SK-N-SH (cell line): ENCODE measurements at regions not wholly inside any gene's neighbourhood (a gene's known extent, or its start where the extent isn't known, plus 50 kb on each side); places are given as distances from the start of the nearest gene placed in this dataset.

Experiments used
- CTCF ChIA-PET: fragments of 300-600, 350-600 bp; formaldehyde crosslinking; extraction: SDS; loops from one replicate; lab custom pipeline; 2021; lab: Yijun Ruan, JAX
- POLR2A ChIA-PET: fragments of 350-600 bp; sonication (Branson Sonifier 250); formaldehyde crosslinking; extraction: SDS; loops from one replicate; lab custom pipeline; 2020; ENCODE audit warnings: antibody characterized with exemption, inconsistent platforms; lab: Yijun Ruan, JAX
- DNase-seq: peaks from one replicate; pipeline ENCODE4 v3.0.0; 2012
- H2AFZ ChIP-seq: fragments of 200-600 bp; sonication (generic); 2 replicates; pipeline ENCODE4 v1.8.1; 2016; ENCODE audit warnings: antibody characterized with exemption, mild to moderate bottlenecking, low read depth
- H3F3A ChIP-seq: fragments of 200-600 bp; sonication (generic); replicated peaks from 2 replicates; pipeline ENCODE3; 2016; ENCODE audit warnings: antibody characterized with exemption, mild to moderate bottlenecking; ENCODE audit not compliant: insufficient read depth
- H3K27ac ChIP-seq, 2 experiments: fragments of 200-500 bp in 1 of 2; fragments of 200-600 bp in 1 of 2; sonication (Bioruptor generic) in 1 of 2; sonication (generic), shearing (Covaris generic) in 1 of 2; 2 replicates each; pipeline versions ENCODE4 v1.5.1 to v1.6.1; 2014 to 2016; ENCODE audit warnings: low read depth in 2 of 2, inconsistent platforms in 1 of 2, low read length in 1 of 2, mild to moderate bottlenecking in 1 of 2, mixed read lengths in 1 of 2
- H3K27me3 ChIP-seq: fragments of 200-600 bp; sonication (generic), shearing (Covaris generic); 2 replicates; pipeline ENCODE4 v1.6.1; 2016; ENCODE audit warnings: mixed run types; ENCODE audit not compliant: insufficient read depth
- H3K36me3 ChIP-seq, 2 experiments: fragments of 200-500 bp in 1 of 2; fragments of 200-600 bp in 1 of 2; sonication (Bioruptor generic) in 1 of 2; sonication (generic) in 1 of 2; replicated peaks in 1 of 2; 2 replicates each; pipeline versions ENCODE3 to v1.5.1; 2014 to 2016; ENCODE audit warnings: low read length in 1 of 2, mild to moderate bottlenecking in 1 of 2; ENCODE audit not compliant: insufficient read depth in 2 of 2, control insufficient read depth in 1 of 2
- H3K4me1 ChIP-seq, 2 experiments: fragments of 200-500 bp in 1 of 2; fragments of 200-600 bp in 1 of 2; sonication (Bioruptor generic) in 1 of 2; sonication (generic), shearing (Covaris generic) in 1 of 2; 2 replicates each; pipeline versions ENCODE4 v1.5.1 to v1.6.1; 2014 to 2016; ENCODE audit warnings: low read depth in 1 of 2, low read length in 1 of 2, mixed run types in 1 of 2; ENCODE audit not compliant: insufficient read depth in 2 of 2, control insufficient read depth in 1 of 2
- H3K4me2 ChIP-seq: fragments of 200-600 bp; sonication (generic), shearing (Covaris generic); 2 replicates; pipeline ENCODE4 v1.6.1; 2017; ENCODE audit warnings: mixed run types
- H3K4me3 ChIP-seq, 2 experiments: fragments of 200-500 bp in 1 of 2; fragments of 200-600 bp in 1 of 2; sonication (Bioruptor generic) in 1 of 2; sonication (generic), shearing (Covaris generic) in 1 of 2; 2 replicates each; pipeline versions ENCODE4 v1.5.1 to v1.8.1; 2014 to 2016; ENCODE audit warnings: low read depth in 2 of 2, inconsistent platforms in 1 of 2, low read length in 1 of 2, mild to moderate bottlenecking in 1 of 2, mixed read lengths in 1 of 2, moderate library complexity in 1 of 2
- H3K79me2 ChIP-seq: fragments of 200-600 bp; sonication (generic); 2 replicates; pipeline ENCODE4 v1.8.1; 2017; ENCODE audit warnings: mild to moderate bottlenecking; ENCODE audit not compliant: insufficient read depth
- H3K9ac ChIP-seq: fragments of 200-600 bp; sonication (generic); 2 replicates; pipeline ENCODE4 v1.6.1; 2017; ENCODE audit warnings: mixed run types
- H3K9me2 ChIP-seq: fragments of 200-600 bp; sonication (generic); 2 replicates; pipeline ENCODE4 v1.6.1; 2017; ENCODE audit warnings: mixed run types
- H3K9me3 ChIP-seq: fragments of 200-600 bp; sonication (generic); 2 replicates; pipeline ENCODE4 v1.6.1; 2017; ENCODE audit warnings: mixed run types, mild to moderate bottlenecking, moderate library complexity
- H4K20me1 ChIP-seq: fragments of 200-600 bp; sonication (generic); 2 replicates; pipeline ENCODE4 v1.6.1; 2017; ENCODE audit warnings: mild to moderate bottlenecking, mixed run types; ENCODE audit not compliant: insufficient read depth
- CHD2 ChIP-seq: fragments of 150-350 bp; IDR thresholded peaks from 2 replicates; pipeline ENCODE4 v1.6.1; 2018; ENCODE audit warnings: low read length; ENCODE audit not compliant: partially characterized antibody
- EP300 ChIP-seq, 2 experiments: IDR thresholded peaks; 2 replicates each; pipeline versions ENCODE4 v1.4.0 to v1.6.1; 2012; ENCODE audit warnings: borderline replicate concordance in 1 of 2, low read depth in 1 of 2, low read length in 1 of 2
- FOSL2 ChIP-seq: IDR thresholded peaks from 2 replicates; pipeline ENCODE4 v1.4.0; 2012; ENCODE audit warnings: low read depth, mild to moderate bottlenecking, moderate library complexity, borderline replicate concordance
- GATA2 ChIP-seq: sonication (generic); formaldehyde crosslinking; IDR thresholded peaks from 2 replicates; pipeline ENCODE4 v1.5.0; 2020; ENCODE audit warnings: mild to moderate bottlenecking, missing genetic modification reagents
- JUND ChIP-seq: IDR thresholded peaks from 2 replicates; pipeline ENCODE4 v1.4.0; 2012
- MXI1 ChIP-seq: IDR thresholded peaks from 2 replicates; pipeline ENCODE4 v1.6.1; 2012; ENCODE audit warnings: mild to moderate bottlenecking, low read depth, low read length, improper control_type of control experiment
- PBX3 ChIP-seq: IDR thresholded peaks from 2 replicates; pipeline ENCODE4; 2012
- POLR2AphosphoS5 ChIP-seq: IDR thresholded peaks from 2 replicates; pipeline ENCODE4 v1.6.1; 2012; ENCODE audit warnings: low read depth, low read length
- RFX5 ChIP-seq: IDR thresholded peaks from 2 replicates; pipeline ENCODE4 v1.6.1; 2012; ENCODE audit warnings: mild to moderate bottlenecking, improper control_type of control experiment, low read length
- TAF1 ChIP-seq: IDR thresholded peaks from 2 replicates; pipeline ENCODE4 v1.6.1; 2012; ENCODE audit warnings: low read depth, mild to moderate bottlenecking, low read length, moderate library complexity, borderline replicate concordance
- USF1 ChIP-seq: IDR thresholded peaks from 2 replicates; pipeline ENCODE4 v1.4.0; 2012; ENCODE audit warnings: low read depth, borderline replicate concordance
- USF2 ChIP-seq: fragments of 150-350 bp; IDR thresholded peaks from 2 replicates; pipeline ENCODE4 v1.6.1; 2017; ENCODE audit warnings: antibody characterized with exemption, low read length, low read depth, borderline replicate concordance
- ZBTB33 ChIP-seq: IDR thresholded peaks from 2 replicates; pipeline ENCODE4 v1.4.0; 2012; ENCODE audit warnings: low read depth, borderline replicate concordance
- WGBS: methylation state at CpG from one replicate; pipeline ENCODE4 v1.1.6; 2017; ENCODE audit warnings: low lambda C conversion rate; 5-methylcytosine and 5-hydroxymethylcytosine counted together

- no peak for TF ChIP-seq CHD2
- TF ChIP-seq ZBTB33, result no peak
- no peak for TF ChIP-seq PBX3
- no peak for TF ChIP-seq USF2
- no peak for TF ChIP-seq POLR2AphosphoS5
- no peak for TF ChIP-seq MXI1
- TF ChIP-seq EP300 (IDR thresholded peaks at IDR 0.05; ENCODE audit: borderline replicate concordance in 1 of 2, low read depth in 1 of 2, low read length in 1 of 2), result no peak
- TF ChIP-seq USF1, result no peak
- TF ChIP-seq JUND, result no peak
- no peak for TF ChIP-seq GATA2 (CRISPR knock-in tag)
- TF ChIP-seq RFX5, result no peak
- no peak for TF ChIP-seq FOSL2
- TF ChIP-seq TAF1, result no peak
- Histone ChIP-seq H3F3A (no peaks in the 10 kb centered on the region), H3K27me3 (no peaks in the 10 kb centered on the region), H3K4me1 (no peaks in the 10 kb centered on the region; a peak in 1 of 4 replicates), H3K9me3 (no peaks in the 10 kb centered on the region), H3K9ac (no peak overlapping the region), H2AFZ (0 out of 2 replicates have a peak overlapping the region, but pooled peaks have one; percentile 37), H3K9me2 (no peaks in the 10 kb centered on the region), H3K79me2 (no peaks in the 10 kb centered on the region), H3K4me2 (no peak overlapping the region), H3K36me3 (no peaks in the 10 kb centered on the region), H3K4me3 (no peak overlapping the region), H4K20me1 (no peaks in the 10 kb centered on the region), H3K27ac (no peak overlapping the region)
- 81% methylated on average over 5 of the region's 5 CpGs for WGBS
- ChIA-PET CTCF (no interaction called here), POLR2A (no interaction called here)
- no peak for DNase-seq
These were observed 707.5 kb downstream of the SLITRK6 start for GRCh38 chr13:85091631-85092234.
